ENCODE measurements at regions not wholly inside any gene's neighbourhood (a gene's known extent, or its start where the extent isn't known, plus 50 kb on each side); places are given as distances from the start of the nearest gene placed in this dataset.

DNA sequence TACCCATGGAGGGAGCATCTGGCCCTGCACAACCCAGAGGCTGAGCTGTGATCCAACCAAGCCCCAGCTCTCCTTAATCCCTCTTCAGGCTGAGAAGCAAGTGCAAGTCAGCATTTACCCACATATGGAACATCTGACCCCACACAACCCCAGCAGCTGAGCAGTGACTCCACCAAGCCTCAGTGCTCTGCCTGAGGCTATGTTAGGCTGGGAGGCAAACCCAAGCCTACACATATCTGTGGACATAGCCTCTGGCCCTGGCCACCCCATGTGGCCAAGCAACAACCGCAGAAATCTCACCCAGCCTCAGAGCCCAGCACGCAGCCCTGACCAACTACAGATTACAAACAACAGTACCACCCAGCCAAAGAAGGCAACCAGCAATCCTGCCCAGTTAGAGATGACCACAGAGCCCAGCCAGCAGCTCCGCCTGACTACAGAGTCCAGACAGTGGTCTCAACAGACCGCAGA is 142.8 kb downstream of the NUAK1 start:
- no peak overlapping the region for H2AFZ ChIP-seq (ENCODE audit: low read length)
- H3K4me2 ChIP-seq (ENCODE audit: low read length), result no peak overlapping the region
- H3K9me2 ChIP-seq (ENCODE audit: low read depth, low read length), result no peaks in the 10 kb centered on the region
- no peaks in the 10 kb centered on the region for H3K79me2 ChIP-seq (ENCODE audit: insufficient read depth, low read length)
- H3F3A ChIP-seq (ENCODE audit: insufficient read depth, low read length), result no peaks in the 10 kb centered on the region
- TF ChIP-seq EZH2 (IDR thresholded peaks at IDR 0.05; ENCODE audit: borderline replicate concordance, low read length), result no peak
- TF ChIP-seq, protein P1, sequence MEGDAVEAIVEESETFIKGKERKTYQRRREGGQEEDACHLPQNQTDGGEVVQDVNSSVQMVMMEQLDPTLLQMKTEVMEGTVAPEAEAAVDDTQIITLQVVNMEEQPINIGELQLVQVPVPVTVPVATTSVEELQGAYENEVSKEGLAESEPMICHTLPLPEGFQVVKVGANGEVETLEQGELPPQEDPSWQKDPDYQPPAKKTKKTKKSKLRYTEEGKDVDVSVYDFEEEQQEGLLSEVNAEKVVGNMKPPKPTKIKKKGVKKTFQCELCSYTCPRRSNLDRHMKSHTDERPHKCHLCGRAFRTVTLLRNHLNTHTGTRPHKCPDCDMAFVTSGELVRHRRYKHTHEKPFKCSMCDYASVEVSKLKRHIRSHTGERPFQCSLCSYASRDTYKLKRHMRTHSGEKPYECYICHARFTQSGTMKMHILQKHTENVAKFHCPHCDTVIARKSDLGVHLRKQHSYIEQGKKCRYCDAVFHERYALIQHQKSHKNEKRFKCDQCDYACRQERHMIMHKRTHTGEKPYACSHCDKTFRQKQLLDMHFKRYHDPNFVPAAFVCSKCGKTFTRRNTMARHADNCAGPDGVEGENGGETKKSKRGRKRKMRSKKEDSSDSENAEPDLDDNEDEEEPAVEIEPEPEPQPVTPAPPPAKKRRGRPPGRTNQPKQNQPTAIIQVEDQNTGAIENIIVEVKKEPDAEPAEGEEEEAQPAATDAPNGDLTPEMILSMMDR (IDR thresholded peaks at IDR 0.05; ENCODE audit: low read length), result no peak
- no peaks in the 10 kb centered on the region for H3K4me1 ChIP-seq (ENCODE audit: insufficient read depth, low read length, severe bottlenecking)
- no peaks in the 10 kb centered on the region for H3K36me3 ChIP-seq (ENCODE audit: insufficient read depth, low read length)
- H3K9me3 ChIP-seq (ENCODE audit: low read length), result no peaks in the 10 kb centered on the region
- H4K20me1 ChIP-seq (ENCODE audit: insufficient read depth, low read length), result no peaks in the 10 kb centered on the region
- H3K9ac ChIP-seq (ENCODE audit: low read length), result no peak overlapping the region
- no peak overlapping the region for H3K4me3 ChIP-seq (ENCODE audit: low read depth, low read length, poor library complexity, severe bottlenecking)
- H3K27me3 ChIP-seq (ENCODE audit: insufficient read depth, low read length), result no peaks in the 10 kb centered on the region
- H3K27ac ChIP-seq (ENCODE audit: low read depth, low read length, poor library complexity, severe bottlenecking), result no peak overlapping the region

DNA sequence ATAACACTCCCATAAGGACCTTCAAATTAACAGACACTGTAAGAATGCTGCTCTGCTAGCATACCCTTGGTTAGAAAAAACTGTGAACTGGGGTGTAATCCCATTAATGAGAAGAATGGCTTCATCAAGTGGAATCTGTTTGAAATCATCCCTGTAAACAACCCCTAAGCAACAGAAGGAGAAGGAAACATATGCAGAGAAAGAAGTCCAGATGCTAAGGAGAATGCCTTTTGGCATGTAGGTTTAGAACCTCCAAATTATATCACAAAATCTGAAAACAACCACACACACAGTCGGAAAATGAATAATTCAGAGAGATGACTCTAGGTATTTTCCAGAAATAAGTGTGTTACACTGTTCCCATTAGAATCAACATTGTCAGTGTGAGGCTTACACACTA is 140.2 kb downstream of the NUAK1 start:
- Histone ChIP-seq H3K27ac (ENCODE audit: low read depth, low read length, poor library complexity, severe bottlenecking) (no peak overlapping the region), H3K27me3 (ENCODE audit: insufficient read depth, low read length) (no peaks in the 10 kb centered on the region), H3K9ac (ENCODE audit: low read length) (no peak overlapping the region), H3K79me2 (ENCODE audit: insufficient read depth, low read length) (no peaks in the 10 kb centered on the region), H3K4me2 (ENCODE audit: low read length) (no peak overlapping the region), H3K4me1 (ENCODE audit: insufficient read depth, low read length, severe bottlenecking) (no peaks in the 10 kb centered on the region), H3F3A (ENCODE audit: insufficient read depth, low read length) (no peaks in the 10 kb centered on the region), H3K9me3 (ENCODE audit: low read length) (no peaks in the 10 kb centered on the region), H3K4me3 (ENCODE audit: low read depth, low read length, poor library complexity, severe bottlenecking) (no peak overlapping the region), H4K20me1 (ENCODE audit: insufficient read depth, low read length) (no peaks in the 10 kb centered on the region), H3K36me3 (ENCODE audit: insufficient read depth, low read length) (no peaks in the 10 kb centered on the region), H3K9me2 (ENCODE audit: low read depth, low read length) (no peaks in the 10 kb centered on the region), H2AFZ (ENCODE audit: low read length) (no peak overlapping the region)
- TF ChIP-seq EZH2 (IDR thresholded peaks at IDR 0.05; ENCODE audit: borderline replicate concordance, low read length), result no peak
- TF ChIP-seq, protein P1 (IDR thresholded peaks at IDR 0.05; ENCODE audit: low read length), result no peak

DNA sequence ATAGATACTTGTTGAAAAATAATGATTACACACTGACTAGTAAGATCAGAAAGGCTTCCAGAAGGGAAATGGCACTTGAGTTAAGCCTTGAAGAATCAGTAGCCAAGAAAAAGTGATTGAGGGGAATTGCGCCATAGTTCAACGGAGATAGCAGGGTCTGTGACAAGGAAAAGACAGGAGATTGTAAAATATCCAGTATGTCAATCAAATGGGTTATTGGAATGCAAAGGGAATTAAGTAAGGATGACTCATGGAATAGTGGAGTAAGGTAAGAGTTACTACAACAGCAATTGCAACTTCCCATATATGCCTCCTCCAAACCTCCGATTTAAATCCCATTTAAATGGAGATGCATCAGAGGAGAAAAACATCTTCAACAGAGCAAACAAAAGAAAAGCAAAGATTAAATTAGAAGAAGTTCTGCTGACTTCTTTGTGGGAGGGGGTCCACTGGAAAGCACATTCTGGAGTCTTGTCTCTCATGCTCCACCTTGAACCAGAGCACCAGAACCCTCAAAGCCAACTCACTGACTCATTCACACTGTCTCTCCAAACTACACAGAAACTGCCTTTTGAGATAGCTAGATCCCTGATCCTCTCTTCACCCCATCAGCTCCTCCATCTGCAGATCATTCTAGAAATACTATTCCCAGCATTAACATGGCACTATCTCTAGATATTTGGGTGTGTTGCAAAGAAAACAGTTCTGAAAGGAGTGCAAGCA is 138.2 kb downstream of the NUAK1 start:
- H2AFZ ChIP-seq (ENCODE audit: low read length), result no peak overlapping the region
- H3K9me2 ChIP-seq (ENCODE audit: low read depth, low read length), result no peaks in the 10 kb centered on the region
- H3K4me1 ChIP-seq (ENCODE audit: insufficient read depth, low read length, severe bottlenecking), result no peaks in the 10 kb centered on the region
- H3K9ac ChIP-seq (ENCODE audit: low read length), result no peak overlapping the region
- H4K20me1 ChIP-seq (ENCODE audit: insufficient read depth, low read length), result no peaks in the 10 kb centered on the region
- no peak overlapping the region for H3K4me2 ChIP-seq (ENCODE audit: low read length)
- no peaks in the 10 kb centered on the region for H3K27me3 ChIP-seq (ENCODE audit: insufficient read depth, low read length)
- H3F3A ChIP-seq (ENCODE audit: insufficient read depth, low read length), result no peaks in the 10 kb centered on the region
- no peak overlapping the region for H3K27ac ChIP-seq (ENCODE audit: low read depth, low read length, poor library complexity, severe bottlenecking)
- no peaks in the 10 kb centered on the region for H3K36me3 ChIP-seq (ENCODE audit: insufficient read depth, low read length)
- TF ChIP-seq, protein P1 (IDR thresholded peaks at IDR 0.05; ENCODE audit: low read length), result no peak
- no peak for TF ChIP-seq EZH2 (IDR thresholded peaks at IDR 0.05; ENCODE audit: borderline replicate concordance, low read length)
- H3K9me3 ChIP-seq (ENCODE audit: low read length), result no peaks in the 10 kb centered on the region
- H3K79me2 ChIP-seq (ENCODE audit: insufficient read depth, low read length), result no peaks in the 10 kb centered on the region
- no peak overlapping the region for H3K4me3 ChIP-seq (ENCODE audit: low read depth, low read length, poor library complexity, severe bottlenecking)

All from OCI-LY1 (cell line).